GM18507 (cell line): ENCODE measurements at regions not wholly inside any gene's neighbourhood (a gene's known extent, or its start where the extent isn't known, plus 50 kb on each side); places are given as distances from the start of the nearest gene placed in this dataset.
A peak's percentile ranks its signal among the peaks of the same experiment; 100 is the strongest.
"Not testable (repeated sequence)": the region's sequence is repeated elsewhere in the genome, so short reads cannot be mapped to it uniquely, and the experiment has no call there.

Experiments used
- DNase-seq: peaks from one replicate; pipeline ENCODE4 v3.0.0; 2011; ENCODE audit warnings: low read depth; ENCODE audit not compliant: insufficient read length; ENCODE audit errors: extremely low spot score
- FAIRE-seq: peaks from 2 replicates; lab custom pipeline; 2011; peaks lifted over from hg19 to GRCh38; lab: Jason Lieb, UNC

- no peak for DNase-seq
- no peak for FAIRE-seq
Measured at GRCh38 chr5:58314356-58315210, 145.3 kb downstream of the PLK2 start.

- no peak for DNase-seq
- no peak for FAIRE-seq
Measured at GRCh38 chr5:58312299-58312698, 147.6 kb downstream of the PLK2 start.

- FAIRE-seq (no peak), DNase-seq (no peak)
Measured at GRCh38 chr5:58311526-58311925, 148.4 kb downstream of the PLK2 start.

- DNase-seq, FAIRE-seq: not testable (repeated sequence)
Measured at GRCh38 chr5:58308384-58308783, 151.5 kb downstream of the PLK2 start.

- no peak for DNase-seq
- no peak for FAIRE-seq
Measured at GRCh38 chr5:58300346-58300895, 159.5 kb downstream of the PLK2 start.

GRCh38 chr5:58299256-58299655, 160.6 kb downstream of the PLK2 start:
- FAIRE-seq (no peak), DNase-seq (no peak)

GRCh38 chr5:58294598-58295305, 165.1 kb downstream of the PLK2 start:
- FAIRE-seq = peak; percentile 12
- DNase-seq = no peak

GRCh38 chr5:58288275-58288674, 171.6 kb downstream of the PLK2 start:
- not testable (repeated sequence) for FAIRE-seq, DNase-seq

GRCh38 chr5:58286741-58287140, 173.1 kb downstream of the PLK2 start:
- DNase-seq (no peak), FAIRE-seq (no peak)

GRCh38 chr5:58285900-58286299, 174.0 kb downstream of the PLK2 start:
- FAIRE-seq (no peak), DNase-seq (no peak)

- FAIRE-seq (no peak), DNase-seq (no peak)
Measured at GRCh38 chr5:58284886-58285285, 175.0 kb downstream of the PLK2 start.

GRCh38 chr5:58281189-58281588, 178.7 kb downstream of the PLK2 start:
- FAIRE-seq (no peak), DNase-seq (no peak)

- DNase-seq (no peak), FAIRE-seq (no peak)
Measured at GRCh38 chr5:58279259-58279658, 180.6 kb downstream of the PLK2 start.

- FAIRE-seq (no peak), DNase-seq (no peak)
Measured at GRCh38 chr5:58276431-58276830, 183.5 kb downstream of the PLK2 start.

- DNase-seq (no peak), FAIRE-seq (no peak)
Measured at GRCh38 chr5:58275516-58275915, 184.4 kb downstream of the PLK2 start.

- FAIRE-seq (no peak), DNase-seq (no peak)
Measured at GRCh38 chr5:58274191-58274590, 185.7 kb downstream of the PLK2 start.

GRCh38 chr5:58273711-58274110, 186.2 kb downstream of the PLK2 start:
- DNase-seq (no peak), FAIRE-seq (no peak)

- no peak for FAIRE-seq
Measured at GRCh38 chr5:58268268-58268667, 191.6 kb downstream of the PLK2 start.

GRCh38 chr5:58266402-58266801, 193.5 kb downstream of the PLK2 start:
- FAIRE-seq = no peak

More at GRCh38 chr5:58268268-58268667, 191.6 kb downstream of the PLK2 start:
- no peak for DNase-seq

GRCh38 chr5:58265246-58265930, 194.5 kb downstream of the PLK2 start:
- DNase-seq (no peak), FAIRE-seq (no peak)

More at GRCh38 chr5:58266402-58266801, 193.5 kb downstream of the PLK2 start:
- DNase-seq = no peak
